Activated CD4-positive, alpha-beta T cell treated with anti-CD3 and anti-CD28 coated beads, Interleukin-2, amount 50 U/mL, for 48 hours (primary cell): ENCODE measurements at regions not wholly inside any gene's neighbourhood (a gene's known extent, or its start where the extent isn't known, plus 50 kb on each side); places are given as distances from the start of the nearest gene placed in this dataset.

Experiments
- DNase-seq, 2 experiments: peaks; one replicate each; pipeline ENCODE4 v3.0.0-alpha.2; 2020

- DNase-seq, result no peak
Measured at GRCh38 chr2:49298230-49298629, 143.9 kb upstream of the FSHR start.

GRCh38 chr2:49296107-49296867 lies 142.0 kb upstream of the FSHR start:
- DNase-seq, result no peak

- no peak for DNase-seq
Measured at GRCh38 chr2:49294225-49294624, 139.9 kb upstream of the FSHR start.

DNA sequence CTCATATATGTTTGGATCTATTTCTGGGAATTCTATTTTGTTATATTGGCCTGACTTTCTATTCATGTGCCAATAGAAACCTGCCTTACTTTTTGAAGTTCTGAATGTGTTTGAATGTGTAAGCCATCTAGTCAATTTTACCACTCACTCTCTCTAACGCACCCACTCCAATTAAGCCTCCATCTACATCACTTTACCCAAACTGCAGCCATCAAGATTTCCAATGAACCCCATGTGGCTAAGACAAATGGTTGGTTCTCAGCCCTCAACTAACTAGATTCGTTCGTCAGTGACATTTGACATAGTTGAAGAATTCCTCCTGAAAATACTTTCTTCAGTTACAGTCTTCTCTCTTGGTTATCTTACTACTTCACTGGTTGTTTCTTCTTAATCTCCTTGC lies 137.3 kb upstream of the FSHR start:
- no peak for DNase-seq

- DNase-seq, result no peak
Measured at GRCh38 chr2:49289711-49290110, 135.4 kb upstream of the FSHR start.

GRCh38 chr2:49288902-49289700 lies 134.8 kb upstream of the FSHR start:
- DNase-seq, result no peak

DNA sequence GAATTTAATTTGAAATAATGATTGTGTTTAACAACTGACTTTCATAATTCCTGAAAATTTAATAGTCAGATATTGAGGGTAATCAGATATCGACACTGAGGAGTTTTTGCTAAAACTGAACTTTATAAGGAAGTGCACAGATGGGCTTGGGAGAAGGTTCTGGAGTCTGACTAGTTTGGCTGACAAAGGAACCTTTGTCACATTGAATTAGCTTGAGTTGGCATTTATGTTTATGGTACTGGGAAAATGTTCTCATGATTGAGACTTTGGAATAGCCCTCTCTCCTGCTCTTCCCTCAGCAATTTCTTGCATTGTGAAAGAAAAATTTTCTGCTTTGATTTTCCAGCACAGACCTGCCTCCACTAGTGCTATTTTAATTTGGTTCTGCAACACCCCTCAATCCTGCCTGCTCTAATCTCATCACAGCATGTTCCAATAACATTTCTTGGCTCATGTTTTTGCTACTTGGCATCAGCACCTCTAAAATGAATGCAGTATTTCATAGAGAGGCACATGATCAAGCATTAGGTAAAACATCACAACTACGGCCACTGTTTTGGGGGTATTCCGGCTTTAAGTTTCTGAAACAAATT lies 133.9 kb upstream of the FSHR start:
- DNase-seq, result no peak

DNA sequence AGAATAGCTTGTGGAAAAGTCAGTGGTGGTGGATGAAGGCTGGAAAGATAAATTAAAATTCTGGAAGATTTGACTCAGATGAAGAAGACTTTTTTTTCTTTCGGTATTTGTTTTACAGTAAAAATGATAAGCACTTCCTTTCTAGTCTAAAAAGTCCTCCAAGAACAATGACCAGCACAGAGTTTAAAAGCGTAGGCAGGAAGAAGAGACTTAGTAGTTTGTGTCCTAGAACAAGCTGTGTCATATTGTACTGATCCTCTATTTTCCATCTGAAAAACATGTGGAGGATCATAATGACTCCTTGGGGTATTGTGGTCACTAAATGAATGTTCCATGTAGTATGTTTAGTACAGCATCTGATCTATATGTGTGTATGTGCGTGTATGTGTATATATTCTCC lies 132.4 kb upstream of the FSHR start:
- DNase-seq, result no peak

DNA sequence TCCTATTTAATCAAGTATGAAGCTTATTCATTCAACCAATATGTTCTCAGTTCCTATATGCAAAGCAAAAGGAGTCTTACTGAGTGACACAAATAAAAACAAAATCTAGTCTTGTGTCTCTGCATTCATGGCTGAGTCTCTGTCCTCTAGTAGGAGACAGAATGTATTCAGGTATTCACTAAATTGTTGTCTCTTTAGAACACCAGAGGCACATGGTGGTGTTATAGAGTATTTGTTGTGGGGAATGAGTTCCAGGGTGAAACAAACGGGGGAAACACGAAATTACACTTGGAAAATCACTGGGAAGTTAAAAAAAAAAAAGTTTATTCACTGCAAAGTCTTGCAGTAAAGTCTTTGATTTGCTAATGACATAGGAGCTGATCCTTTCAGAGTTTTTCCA lies 131.7 kb upstream of the FSHR start:
- no peak for DNase-seq

DNA sequence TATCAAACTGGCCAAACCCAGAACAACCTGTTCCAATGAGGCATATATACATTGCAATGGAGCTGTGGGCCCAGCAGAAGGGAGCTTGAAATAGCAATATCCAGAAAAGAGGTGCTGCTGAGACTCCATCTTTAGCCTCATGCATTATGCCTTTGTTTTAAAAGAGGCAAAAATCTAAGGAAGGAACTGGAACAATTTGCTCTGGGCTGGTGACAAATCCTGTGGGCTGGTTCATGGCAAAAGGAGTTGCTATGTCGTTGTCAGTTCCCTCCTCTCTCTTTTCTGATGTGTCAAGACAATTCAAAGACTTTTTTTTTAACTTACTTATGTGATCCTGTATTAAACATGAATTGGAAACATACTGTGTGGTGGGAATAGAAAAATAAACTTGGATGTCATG lies 124.2 kb upstream of the FSHR start:
- no peak for DNase-seq

GRCh38 chr2:49278141-49278540 lies 123.8 kb upstream of the FSHR start:
- no peak for DNase-seq

- no peak for DNase-seq
Measured at GRCh38 chr2:49271060-49271606, 116.8 kb upstream of the FSHR start.

GRCh38 chr2:49270091-49270490 lies 115.8 kb upstream of the FSHR start:
- DNase-seq, result no peak

GRCh38 chr2:49265471-49265870 lies 111.2 kb upstream of the FSHR start:
- DNase-seq, result no peak

GRCh38 chr2:49262801-49263560 lies 108.7 kb upstream of the FSHR start:
- no peak for DNase-seq

DNA sequence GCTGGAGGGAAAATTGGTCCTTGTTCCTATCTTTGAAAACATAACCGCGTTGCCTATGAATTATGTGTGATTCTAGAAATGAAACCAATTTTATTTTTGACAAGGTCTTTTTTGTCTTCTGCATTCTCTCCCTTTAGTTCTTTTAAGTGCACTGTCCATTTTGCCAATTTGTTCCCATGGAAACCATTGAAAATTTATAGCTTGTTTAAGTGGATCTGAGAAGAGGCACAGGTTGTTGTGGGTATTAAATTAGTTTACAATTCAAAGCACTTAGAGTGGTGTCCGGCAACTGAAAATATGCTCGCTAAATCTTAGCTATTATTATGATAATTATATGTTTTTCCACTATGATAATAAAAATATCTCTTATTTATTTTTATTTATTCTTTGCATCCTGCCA lies 107.5 kb upstream of the FSHR start:
- no peak for DNase-seq

GRCh38 chr2:49260979-49261538 lies 106.7 kb upstream of the FSHR start:
- no peak for DNase-seq

DNA sequence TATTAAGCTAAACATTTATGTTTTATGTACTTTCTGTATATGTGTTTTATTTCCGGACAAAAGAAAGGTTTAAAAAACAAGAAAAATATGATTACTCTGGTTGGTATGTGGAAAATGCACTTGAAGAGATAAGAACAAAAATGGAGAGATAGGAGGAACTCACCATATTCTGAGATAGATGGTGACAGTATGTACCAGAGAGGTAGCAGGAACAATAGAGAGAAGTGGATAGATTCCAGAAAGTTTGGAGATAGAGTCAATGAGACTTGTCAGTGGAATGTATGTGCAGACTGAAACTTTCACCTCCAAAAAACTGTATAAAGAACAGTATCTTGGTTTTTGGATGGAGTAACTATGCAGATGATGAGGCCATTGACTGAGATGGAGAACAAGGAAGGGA lies 105.6 kb upstream of the FSHR start:
- no peak for DNase-seq

GRCh38 chr2:49255409-49255971 lies 101.2 kb upstream of the FSHR start:
- DNase-seq, result no peak

- no peak for DNase-seq
Measured at GRCh38 chr2:49254401-49254800, 100.1 kb upstream of the FSHR start.

GRCh38 chr2:49251766-49252165 lies 97.5 kb upstream of the FSHR start:
- no peak for DNase-seq

DNA sequence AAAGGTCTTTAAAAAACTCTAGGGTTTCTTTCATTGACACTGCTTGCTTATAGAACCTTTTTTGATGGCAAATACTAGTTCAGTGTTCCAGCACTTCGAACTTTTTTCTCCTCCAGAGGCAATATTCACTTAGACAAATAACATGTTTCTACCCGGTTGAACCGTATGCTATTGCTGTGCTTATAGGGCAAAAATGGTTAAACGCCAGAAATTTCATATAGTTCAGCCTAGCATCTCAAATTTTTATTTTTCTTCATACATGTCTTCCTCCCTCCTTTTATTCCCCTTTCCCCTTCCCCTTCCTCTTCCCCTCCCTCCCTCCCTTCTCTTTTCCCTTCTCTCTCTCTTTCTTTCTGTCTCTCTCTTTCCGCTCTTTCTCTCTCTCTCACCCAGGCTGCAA lies 96.9 kb upstream of the FSHR start:
- no peak for DNase-seq
